Gastroesophageal sphincter (tissue), 4 donors: ENCODE measurements at regions not wholly inside any gene's neighbourhood (a gene's known extent, or its start where the extent isn't known, plus 50 kb on each side); places are given as distances from the start of the nearest gene placed in this dataset.

Experiments
- ATAC-seq: fragments of 150-250 bp; one replicate; pipeline ENCODE4 v1.9.1; 2016; ENCODE audit warnings: mild to moderate bottlenecking, moderate library complexity
- H3K27ac ChIP-seq, 4 donors: fragments of 200-600 bp; sonication (generic) in 3 of 4; 1 replicate in 3 of 4; 2 replicates in 1 of 4; pipeline ENCODE4 v1.5.1; 2016 to 2019
- H3K27me3 ChIP-seq: fragments of 200-600 bp; sonication (generic); one replicate; pipeline ENCODE4 v1.5.1; 2019
- H3K36me3 ChIP-seq, 2 donors: fragments of 200-600 bp; sonication (generic); one replicate each; pipeline ENCODE4 v1.5.1; 2019; ENCODE audit warnings: control low read depth in 1 of 2
- H3K4me1 ChIP-seq, 3 donors: fragments of 200-600 bp; sonication (generic); 1 replicate in 2 of 3; 2 replicates in 1 of 3; pipeline ENCODE4 v1.5.1; 2016 to 2019; ENCODE audit warnings: control low read depth in 2 of 3
- H3K4me3 ChIP-seq, 2 donors: fragments of 200-600 bp; sonication (generic); one replicate each; pipeline ENCODE4 v1.5.1; 2019; ENCODE audit warnings: mild to moderate bottlenecking in 1 of 2, moderate library complexity in 1 of 2
- H3K9me3 ChIP-seq, 3 donors: fragments of 200-600 bp; sonication (generic); one replicate each; pipeline ENCODE4 v1.5.1; 2017 to 2019; ENCODE audit warnings: control low read depth in 2 of 3
- CTCF ChIP-seq, 4 experiments: fragments of 200-600 bp in 2 of 4; fragments of 450-650 bp in 2 of 4; sonication (generic) in 1 of 4; IDR thresholded peaks; one replicate each; pipeline ENCODE4 v1.5.1; 2017 to 2019; ENCODE audit warnings: antibody characterized with exemption in 4 of 4, mild to moderate bottlenecking in 2 of 4, moderate library complexity in 2 of 4
- EP300 ChIP-seq: sonication (generic); formaldehyde crosslinking; IDR thresholded peaks from one replicate; pipeline ENCODE4 v1.6.1; 2017; ENCODE audit warnings: antibody characterized with exemption, mild to moderate bottlenecking
- POLR2A ChIP-seq, 2 donors: fragments of 450-650 bp; IDR thresholded peaks; one replicate each; pipeline ENCODE4 v1.6.1; 2017; ENCODE audit warnings: antibody characterized with exemption in 2 of 2, mild to moderate bottlenecking in 2 of 2, moderate library complexity in 1 of 2
- POLR2AphosphoS5 ChIP-seq: sonication (generic); formaldehyde crosslinking; IDR thresholded peaks from one replicate; pipeline ENCODE4 v1.6.1; 2017; ENCODE audit warnings: antibody characterized with exemption
- WGBS, 2 donors: methylation state at CpG; one replicate each; pipeline ENCODE4 v1.1.5; 2018; ENCODE audit warnings: low coverage in 1 of 2; 5-methylcytosine and 5-hydroxymethylcytosine counted together

DNA sequence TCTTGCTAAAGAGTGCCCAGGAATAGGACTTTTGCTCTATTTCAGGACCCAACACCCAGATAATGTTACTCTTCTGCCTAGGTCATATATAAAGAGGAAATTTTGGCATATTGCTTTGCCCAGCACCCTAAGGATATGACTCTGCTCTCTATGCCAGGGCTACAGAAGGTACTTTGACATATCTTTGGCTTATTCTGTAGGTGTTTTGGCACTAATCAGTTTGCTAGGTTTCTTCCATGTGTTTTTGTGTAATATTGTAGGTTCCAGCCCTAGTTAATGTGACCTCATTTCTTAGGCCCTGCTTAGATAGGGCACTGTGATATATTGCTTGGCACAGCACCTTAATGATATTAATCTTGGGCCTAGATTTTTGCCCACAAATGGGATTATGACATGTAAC, 842.9 kb upstream of the TSPY4 start:
- Histone ChIP-seq H3K4me1 (no peaks in the 10 kb centered on the region), H3K9me3 (no peaks in the 10 kb centered on the region), H3K36me3 (no peaks in the 10 kb centered on the region), H3K27ac (no peak overlapping the region), H3K4me3 (no peak overlapping the region), H3K27me3 (no peaks in the 10 kb centered on the region)
- ATAC-seq, result no peak
- TF ChIP-seq POLR2AphosphoS5 (no peak), POLR2A (IDR thresholded peaks at IDR 0.05) (no peak), CTCF (IDR thresholded peaks at IDR 0.05) (no peak), EP300 (no peak)

GRCh38 chrY:8495243-8495642, 842.0 kb upstream of the TSPY4 start:
- Histone ChIP-seq H3K4me3 (no peak overlapping the region), H3K36me3 (no peaks in the 10 kb centered on the region), H3K9me3 (no peaks in the 10 kb centered on the region), H3K4me1 (no peaks in the 10 kb centered on the region), H3K27ac (no peak overlapping the region), H3K27me3 (no peaks in the 10 kb centered on the region)
- no peak for TF ChIP-seq POLR2AphosphoS5
- TF ChIP-seq POLR2A (IDR thresholded peaks at IDR 0.05), result no peak
- no peak for TF ChIP-seq EP300
- no peak for TF ChIP-seq CTCF (IDR thresholded peaks at IDR 0.05)
- WGBS, 2 donors, result 44% methylated on average over 2 of the region's 2 CpGs; no CpG with 5 or more reads in 1 of the 2 donors
- ATAC-seq, result no peak

GRCh38 chrY:8500888-8501287, 836.4 kb upstream of the TSPY4 start:
- ATAC-seq, result no peak
- 29% methylated on average over 2 of the region's 3 CpGs; no CpG with 5 or more reads in 1 of the 2 donors for WGBS, 2 donors
- Histone ChIP-seq H3K9me3 (no peaks in the 10 kb centered on the region), H3K4me1 (no peaks in the 10 kb centered on the region), H3K27ac (no peak overlapping the region), H3K4me3 (no peak overlapping the region), H3K36me3 (no peaks in the 10 kb centered on the region), H3K27me3 (no peaks in the 10 kb centered on the region)
- TF ChIP-seq POLR2A (IDR thresholded peaks at IDR 0.05) (no peak), POLR2AphosphoS5 (no peak), EP300 (no peak), CTCF (IDR thresholded peaks at IDR 0.05) (no peak)

- ATAC-seq, result no peak
- no peaks in the 10 kb centered on the region for H3K4me1 ChIP-seq
- no peak overlapping the region for H3K27ac ChIP-seq
- no peaks in the 10 kb centered on the region for H3K36me3 ChIP-seq
- TF ChIP-seq CTCF (IDR thresholded peaks at IDR 0.05), result no peak
- no peak for TF ChIP-seq EP300
- no peak for TF ChIP-seq POLR2AphosphoS5
- TF ChIP-seq POLR2A (IDR thresholded peaks at IDR 0.05), result no peak
- no CpG with 5 or more reads among the region's 1 CpG for WGBS, 2 donors
- H3K27me3 ChIP-seq, result no peaks in the 10 kb centered on the region
- no peak overlapping the region for H3K4me3 ChIP-seq
- no peaks in the 10 kb centered on the region for H3K9me3 ChIP-seq
Observed at GRCh38 chrY:8533468-8533867, 803.8 kb upstream of the TSPY4 start.

DNA sequence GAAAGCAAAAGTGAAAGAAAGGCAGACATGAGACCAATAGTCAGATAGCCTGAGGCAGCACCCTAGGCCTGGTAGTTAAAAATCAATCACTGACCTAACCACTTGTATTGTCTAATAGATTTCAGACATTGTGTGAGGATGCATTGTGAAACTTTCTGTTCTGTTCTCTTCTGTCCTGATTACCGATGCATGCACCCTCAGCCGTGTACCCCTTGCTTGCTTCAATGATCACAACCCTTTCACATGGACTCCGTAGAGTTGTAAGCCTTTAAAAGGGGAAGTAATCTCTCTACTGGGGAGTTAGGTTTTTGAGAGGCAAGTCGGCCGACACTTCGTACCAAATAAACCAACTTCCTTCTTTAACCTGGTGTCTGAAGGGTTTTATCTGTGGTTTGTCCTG, 801.6 kb upstream of the TSPY4 start:
- Histone ChIP-seq H3K4me1 (no peaks in the 10 kb centered on the region), H3K4me3 (no peak overlapping the region), H3K27me3 (no peaks in the 10 kb centered on the region), H3K9me3 (no peaks in the 10 kb centered on the region), H3K27ac (no peak overlapping the region), H3K36me3 (no peaks in the 10 kb centered on the region)
- WGBS, 2 donors, result 100% methylated on average over 1 of the region's 6 CpGs; no CpG with 5 or more reads in 1 of the 2 donors
- TF ChIP-seq POLR2A (IDR thresholded peaks at IDR 0.05) (no peak), CTCF (IDR thresholded peaks at IDR 0.05) (no peak)
- ATAC-seq, result no peak
